Dedifferentiated amniotic fluid mesenchymal stem cell (primary cell): ENCODE measurements at regions not wholly inside any gene's neighbourhood (a gene's known extent, or its start where the extent isn't known, plus 50 kb on each side); places are given as distances from the start of the nearest gene placed in this dataset.

Source experiments
- DNase-seq: peaks from one replicate; pipeline ENCODE4 v3.0.0-alpha.2; 2016; ENCODE audit errors: extremely low spot score

GRCh38 chr4:104418286-104418685, 76.4 kb downstream of the CXXC4 start:
- no peak for DNase-seq

GRCh38 chr4:104417357-104417882, 77.3 kb downstream of the CXXC4 start:
- DNase-seq = no peak

GRCh38 chr4:104416725-104417356, 77.9 kb downstream of the CXXC4 start:
- DNase-seq = no peak

GRCh38 chr4:104413487-104413886, 81.2 kb downstream of the CXXC4 start:
- no peak for DNase-seq

- no peak for DNase-seq
Observed at GRCh38 chr4:104412344-104412743, 82.3 kb downstream of the CXXC4 start.

GRCh38 chr4:104411502-104411901, 83.2 kb downstream of the CXXC4 start:
- DNase-seq = no peak

GRCh38 chr4:104408878-104409277, 85.8 kb downstream of the CXXC4 start:
- DNase-seq = no peak

GRCh38 chr4:104404361-104404760, 90.3 kb downstream of the CXXC4 start:
- no peak for DNase-seq

GRCh38 chr4:104395168-104395614, 99.5 kb downstream of the CXXC4 start:
- no peak for DNase-seq

GRCh38 chr4:104394406-104395167, 100.1 kb downstream of the CXXC4 start:
- DNase-seq = no peak

GRCh38 chr4:104393655-104394324, 100.9 kb downstream of the CXXC4 start:
- DNase-seq = no peak

- no peak for DNase-seq
Observed at GRCh38 chr4:104385713-104386112, 109.0 kb downstream of the CXXC4 start.

GRCh38 chr4:104382961-104383360, 111.7 kb downstream of the CXXC4 start:
- no peak for DNase-seq

GRCh38 chr4:104381729-104382128, 113.0 kb downstream of the CXXC4 start:
- no peak for DNase-seq

GRCh38 chr4:104365618-104366017, 129.1 kb downstream of the CXXC4 start:
- no peak for DNase-seq

GRCh38 chr4:104353481-104353880, 141.2 kb downstream of the CXXC4 start:
- no peak for DNase-seq

- no peak for DNase-seq
Observed at GRCh38 chr4:104352211-104352610, 142.5 kb downstream of the CXXC4 start.

- no peak for DNase-seq
Observed at GRCh38 chr4:104351706-104352105, 143.0 kb downstream of the CXXC4 start.

- no peak for DNase-seq
Observed at GRCh38 chr4:104345598-104346242, 149.0 kb downstream of the CXXC4 start.

GRCh38 chr4:104344342-104344980, 150.2 kb downstream of the CXXC4 start:
- DNase-seq = no peak

- DNase-seq = no peak
Observed at GRCh38 chr4:104334410-104334809, 160.3 kb downstream of the CXXC4 start.
